Neural progenitor cell (in vitro differentiated cells): ENCODE measurements at regions not wholly inside any gene's neighbourhood (a gene's known extent, or its start where the extent isn't known, plus 50 kb on each side); places are given as distances from the start of the nearest gene placed in this dataset.
A peak's percentile ranks its signal among the peaks of the same experiment; 100 is the strongest.
"Not testable (repeated sequence)": the region's sequence is repeated elsewhere in the genome, so short reads cannot be mapped to it uniquely, and the experiment has no call there.

ENCODE experiments used
- DNase-seq: peaks from one replicate; pipeline ENCODE4 v3.0.0-alpha.2; 2016; ENCODE audit warnings: low spot score
- H2AFZ ChIP-seq: fragments of 200-600 bp; sonication (generic); replicated peaks from 2 replicates; pipeline ENCODE4 v1.6.1; 2016; ENCODE audit warnings: antibody characterized with exemption
- H3F3A ChIP-seq: fragments of 200-600 bp; sonication (generic); 2 replicates; pipeline ENCODE4 v1.6.1; 2016; ENCODE audit warnings: antibody characterized with exemption, low read depth
- H3K27ac ChIP-seq: fragments of 200-600 bp; sonication (generic); 2 replicates; pipeline ENCODE4 v1.5.1; 2016; ENCODE audit warnings: mild to moderate bottlenecking
- H3K27me3 ChIP-seq: fragments of 200-600 bp; sonication (generic); 2 replicates; pipeline ENCODE4 v1.6.1; 2016; ENCODE audit warnings: mild to moderate bottlenecking, moderate library complexity
- H3K36me3 ChIP-seq: fragments of 200-600 bp; sonication (generic); 2 replicates; pipeline ENCODE4 v1.5.1; 2016
- H3K4me1 ChIP-seq: fragments of 200-600 bp; sonication (generic); 2 replicates; pipeline ENCODE4 v1.6.1; 2016; ENCODE audit warnings: mixed run types
- H3K4me2 ChIP-seq: fragments of 200-600 bp; sonication (generic); 2 replicates; pipeline ENCODE4 v1.6.1; 2016
- H3K4me3 ChIP-seq: fragments of 200-600 bp; sonication (generic); 2 replicates; pipeline ENCODE4 v1.5.1; 2016
- H3K79me2 ChIP-seq: fragments of 200-600 bp; sonication (generic); 2 replicates; pipeline ENCODE4 v1.6.1; 2016; ENCODE audit warnings: low read depth
- H3K9ac ChIP-seq: fragments of 200-600 bp; sonication (generic); 2 replicates; pipeline ENCODE4 v1.6.1; 2016
- H3K9me3 ChIP-seq: fragments of 200-600 bp; sonication (generic); 2 replicates; pipeline ENCODE4 v1.5.1; 2016; ENCODE audit warnings: low read depth
- H4K20me1 ChIP-seq: fragments of 200-600 bp; sonication (generic); 2 replicates; pipeline ENCODE4 v1.6.1; 2016; ENCODE audit warnings: low read depth
- H3K27ac Mint-ChIP-seq: 3 replicates; pipeline ENCODE4 v1.8.0; 2021; ENCODE audit warnings: mixed read lengths
- H3K27me3 Mint-ChIP-seq: 2 replicates; pipeline ENCODE4 v1.8.0; 2022; ENCODE audit warnings: low read depth, mild to moderate bottlenecking, inconsistent platforms, moderate library complexity, mixed read lengths; ENCODE audit not compliant: insufficient read depth
- H3K36me3 Mint-ChIP-seq: 3 replicates; pipeline ENCODE4 v1.8.0; 2021; ENCODE audit warnings: mixed read lengths
- H3K4me1 Mint-ChIP-seq: 3 replicates; pipeline ENCODE4 v1.8.0; 2021; ENCODE audit warnings: mixed read lengths
- H3K4me3 Mint-ChIP-seq: 3 replicates; pipeline ENCODE4 v1.8.0; 2021; ENCODE audit warnings: mild to moderate bottlenecking, moderate library complexity, mixed read lengths
- H3K9me3 Mint-ChIP-seq: 3 replicates; pipeline ENCODE4 v1.8.0; 2020; ENCODE audit warnings: mixed read lengths
- EZH2 ChIP-seq: fragments of 200-600 bp; sonication (generic); IDR thresholded peaks from 2 replicates; pipeline ENCODE4 v1.6.1; 2017; ENCODE audit warnings: antibody characterized with exemption, mild to moderate bottlenecking, moderate library complexity
- EZH2phosphoT487 ChIP-seq: fragments of 200-600 bp; sonication (generic); IDR thresholded peaks from 2 replicates; pipeline ENCODE4 v1.6.1; 2017; ENCODE audit warnings: antibody characterized with exemption
- TF ChIP-seq, protein P1 (sequence below): fragments of 200-600 bp; sonication (generic); IDR thresholded peaks from 2 replicates; pipeline ENCODE4 v1.5.1; 2017; ENCODE audit warnings: antibody characterized with exemption, mild to moderate bottlenecking

DNA sequence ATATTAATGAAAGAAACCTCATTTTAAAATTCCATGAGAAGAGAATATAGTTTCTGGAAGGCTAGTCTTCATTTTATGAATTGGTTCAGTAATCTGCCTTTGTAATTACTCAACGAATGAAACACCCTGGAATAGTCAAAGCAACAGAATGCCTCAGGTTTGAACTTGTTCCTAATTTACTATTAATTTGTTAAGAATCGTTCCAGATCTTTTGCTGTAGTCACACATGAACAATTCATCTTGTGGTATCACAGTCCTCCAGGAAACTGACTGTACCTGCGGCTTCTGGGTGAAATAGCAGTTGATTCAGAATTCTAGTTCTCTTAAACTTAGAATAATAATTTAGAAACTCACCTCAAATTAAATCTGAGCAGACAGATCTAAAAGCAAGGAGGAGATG lies 282.7 kb upstream of the MAP2 start:
- H3F3A ChIP-seq: no peaks in the 10 kb centered on the region
- H3K36me3 Mint-ChIP-seq: no peaks in the 10 kb centered on the region
- H3K4me3 ChIP-seq: no peak overlapping the region
- no peak overlapping the region for H3K4me3 Mint-ChIP-seq
- TF ChIP-seq EZH2 (no peak), EZH2phosphoT487 (no peak)
- TF ChIP-seq, protein P1, sequence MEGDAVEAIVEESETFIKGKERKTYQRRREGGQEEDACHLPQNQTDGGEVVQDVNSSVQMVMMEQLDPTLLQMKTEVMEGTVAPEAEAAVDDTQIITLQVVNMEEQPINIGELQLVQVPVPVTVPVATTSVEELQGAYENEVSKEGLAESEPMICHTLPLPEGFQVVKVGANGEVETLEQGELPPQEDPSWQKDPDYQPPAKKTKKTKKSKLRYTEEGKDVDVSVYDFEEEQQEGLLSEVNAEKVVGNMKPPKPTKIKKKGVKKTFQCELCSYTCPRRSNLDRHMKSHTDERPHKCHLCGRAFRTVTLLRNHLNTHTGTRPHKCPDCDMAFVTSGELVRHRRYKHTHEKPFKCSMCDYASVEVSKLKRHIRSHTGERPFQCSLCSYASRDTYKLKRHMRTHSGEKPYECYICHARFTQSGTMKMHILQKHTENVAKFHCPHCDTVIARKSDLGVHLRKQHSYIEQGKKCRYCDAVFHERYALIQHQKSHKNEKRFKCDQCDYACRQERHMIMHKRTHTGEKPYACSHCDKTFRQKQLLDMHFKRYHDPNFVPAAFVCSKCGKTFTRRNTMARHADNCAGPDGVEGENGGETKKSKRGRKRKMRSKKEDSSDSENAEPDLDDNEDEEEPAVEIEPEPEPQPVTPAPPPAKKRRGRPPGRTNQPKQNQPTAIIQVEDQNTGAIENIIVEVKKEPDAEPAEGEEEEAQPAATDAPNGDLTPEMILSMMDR: no peak
- no peaks in the 10 kb centered on the region for H4K20me1 ChIP-seq
- H3K27me3 ChIP-seq: no peaks in the 10 kb centered on the region
- H3K36me3 ChIP-seq: no peaks in the 10 kb centered on the region
- no peaks in the 10 kb centered on the region for H3K27me3 Mint-ChIP-seq
- no peaks in the 10 kb centered on the region for H3K9me3 Mint-ChIP-seq
- no peak overlapping the region for H3K27ac ChIP-seq
- H3K4me2 ChIP-seq: no peak overlapping the region
- H3K4me1 ChIP-seq: no peaks in the 10 kb centered on the region
- H3K27ac Mint-ChIP-seq: no peak overlapping the region
- H3K9me3 ChIP-seq: no peaks in the 10 kb centered on the region
- DNase-seq: no peak
- H3K79me2 ChIP-seq: no peaks in the 10 kb centered on the region
- no peak overlapping the region for H2AFZ ChIP-seq
- no peaks in the 10 kb centered on the region for H3K4me1 Mint-ChIP-seq
- no peak overlapping the region for H3K9ac ChIP-seq

DNA sequence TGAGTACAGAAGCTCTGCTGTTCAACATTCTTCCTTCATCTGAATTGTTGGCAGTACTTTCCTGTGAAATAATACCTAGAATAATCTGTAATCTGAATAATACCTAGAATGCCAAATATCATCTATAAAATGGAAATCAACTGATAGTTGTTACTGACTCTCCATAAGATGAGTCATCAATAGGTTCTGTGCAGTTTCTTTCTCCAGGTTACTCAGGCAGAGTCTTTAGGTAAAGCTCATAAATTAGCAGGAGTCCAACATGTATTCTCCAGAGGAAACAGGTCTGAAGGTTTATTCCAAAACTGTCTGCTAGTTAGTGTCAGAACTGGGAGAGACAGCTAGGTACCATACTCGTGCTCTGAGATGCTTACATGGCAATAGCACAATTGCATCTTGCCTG lies 282.0 kb upstream of the MAP2 start:
- no peaks in the 10 kb centered on the region for H3K4me1 Mint-ChIP-seq

DNA sequence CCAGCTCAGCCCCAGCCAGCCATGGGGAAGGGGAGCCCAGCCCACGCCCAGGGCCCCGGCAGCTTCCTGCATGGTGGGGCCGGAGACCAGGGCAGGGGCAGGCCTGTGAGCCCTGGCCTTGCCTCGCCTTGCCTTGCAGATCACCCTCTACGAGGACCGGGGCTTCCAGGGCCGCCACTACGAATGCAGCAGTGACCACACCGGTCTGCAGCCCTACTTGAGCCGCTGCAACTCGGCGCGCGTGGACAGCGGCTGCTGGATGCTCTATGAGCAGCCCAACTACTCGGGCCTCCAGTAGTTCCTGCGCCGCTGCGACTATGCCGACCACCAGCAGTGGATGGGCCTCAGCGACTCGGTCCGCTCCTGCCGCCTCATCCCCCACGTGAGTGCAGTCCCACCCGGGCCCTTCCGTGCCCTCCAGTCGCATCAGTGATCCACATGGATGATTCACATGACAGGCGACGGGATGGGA lies 278.6 kb upstream of the MAP2 start:
- not testable (repeated sequence) for H3K9ac ChIP-seq, H3K27me3 Mint-ChIP-seq, H3K4me2 ChIP-seq, H3K9me3 Mint-ChIP-seq, H3K4me3 ChIP-seq, H3K9me3 ChIP-seq, H3K4me1 Mint-ChIP-seq, H3F3A ChIP-seq, H3K27ac ChIP-seq, H3K4me3 Mint-ChIP-seq, H3K27ac Mint-ChIP-seq, H3K36me3 ChIP-seq, H3K79me2 ChIP-seq, H4K20me1 ChIP-seq, H3K36me3 Mint-ChIP-seq, DNase-seq, H3K27me3 ChIP-seq, H3K4me1 ChIP-seq
- H2AFZ ChIP-seq: peak overlapping the region; percentile 59

More for the DNA sequence above, 282.0 kb upstream of the MAP2 start:
- DNase-seq: no peak
- no peak overlapping the region for H3K9ac ChIP-seq
- H3K9me3 Mint-ChIP-seq: no peaks in the 10 kb centered on the region
- no peaks in the 10 kb centered on the region for H3K36me3 Mint-ChIP-seq
- H4K20me1 ChIP-seq: no peaks in the 10 kb centered on the region
- no peak overlapping the region for H3K4me3 Mint-ChIP-seq
- no peaks in the 10 kb centered on the region for H3K36me3 ChIP-seq
- H3K4me3 ChIP-seq: no peak overlapping the region
- H2AFZ ChIP-seq: no peak overlapping the region
- no peaks in the 10 kb centered on the region for H3K79me2 ChIP-seq
- no peaks in the 10 kb centered on the region for H3K9me3 ChIP-seq
- no peak overlapping the region for H3K27ac ChIP-seq
- H3K4me1 ChIP-seq: no peaks in the 10 kb centered on the region
- no peak overlapping the region for H3K27ac Mint-ChIP-seq
- no peaks in the 10 kb centered on the region for H3K27me3 ChIP-seq
- no peaks in the 10 kb centered on the region for H3F3A ChIP-seq
- H3K27me3 Mint-ChIP-seq: no peaks in the 10 kb centered on the region
- H3K4me2 ChIP-seq: no peak overlapping the region
- TF ChIP-seq, protein P1: no peak
- TF ChIP-seq EZH2 (no peak), EZH2phosphoT487 (no peak)

DNA sequence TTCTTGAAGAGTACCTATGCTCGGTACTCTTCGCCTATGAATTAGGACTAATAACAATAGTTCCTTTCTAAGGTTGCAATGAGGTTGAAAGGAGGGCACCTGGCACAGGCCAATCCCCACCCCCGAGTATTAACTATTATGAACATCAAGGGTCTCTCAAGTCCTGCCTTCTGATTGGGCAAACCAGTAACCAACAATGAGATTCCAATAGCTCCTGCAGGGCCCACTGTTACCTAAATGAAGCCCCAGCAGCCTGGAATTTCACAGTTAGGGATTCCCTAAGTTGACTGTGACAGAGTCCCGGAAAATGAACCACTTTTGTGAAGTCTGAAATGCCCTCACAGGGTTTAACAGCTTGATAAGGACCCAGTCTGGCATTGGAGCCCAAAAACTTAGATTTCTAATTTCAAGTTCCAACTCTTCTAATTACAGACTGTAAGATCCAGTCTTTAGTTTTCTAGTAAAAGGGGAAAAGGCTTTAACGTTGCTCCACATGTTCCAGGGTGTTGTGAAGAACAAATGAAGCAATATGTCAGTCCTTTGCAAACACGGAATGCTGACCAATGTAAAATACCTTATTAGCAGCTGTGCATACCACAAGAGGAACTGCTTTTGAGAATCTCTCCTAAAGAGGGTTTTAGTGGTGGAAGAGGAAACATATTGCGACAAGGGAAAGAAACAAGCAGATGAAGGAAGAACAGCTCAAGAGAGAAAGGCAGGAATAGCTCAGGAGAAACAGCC lies 277.7 kb upstream of the MAP2 start:
- H3K27me3 ChIP-seq: no peaks in the 10 kb centered on the region
- H3K9ac ChIP-seq: no peak overlapping the region
- H3K27ac ChIP-seq: no peak overlapping the region
- no peaks in the 10 kb centered on the region for H3K9me3 ChIP-seq
- H3K4me3 ChIP-seq: no peak overlapping the region
- H3K9me3 Mint-ChIP-seq: no peaks in the 10 kb centered on the region
- peak overlapping the region; percentile 59 for H2AFZ ChIP-seq
- H3K4me1 ChIP-seq: no peaks in the 10 kb centered on the region
- no peaks in the 10 kb centered on the region for H3K36me3 ChIP-seq
- DNase-seq: peak; percentile 7
- H3K4me3 Mint-ChIP-seq: no peak overlapping the region
- H4K20me1 ChIP-seq: no peaks in the 10 kb centered on the region
- no peaks in the 10 kb centered on the region for H3K4me1 Mint-ChIP-seq
- no peaks in the 10 kb centered on the region for H3K79me2 ChIP-seq
- H3K36me3 Mint-ChIP-seq: no peaks in the 10 kb centered on the region
- no peak overlapping the region for H3K27ac Mint-ChIP-seq
- no peaks in the 10 kb centered on the region for H3F3A ChIP-seq
- H3K4me2 ChIP-seq: no peak overlapping the region
- no peak for TF ChIP-seq EZH2phosphoT487
- TF ChIP-seq, protein P1: no peak
- TF ChIP-seq EZH2: no peak
- no peaks in the 10 kb centered on the region for H3K27me3 Mint-ChIP-seq
